HG03521 (cell line): ENCODE measurements at regions not wholly inside any gene's neighbourhood (a gene's known extent, or its start where the extent isn't known, plus 50 kb on each side); places are given as distances from the start of the nearest gene placed in this dataset.
"Not testable (repeated sequence)": the region's sequence is repeated elsewhere in the genome, so short reads cannot be mapped to it uniquely, and the experiment has no call there.

Source experiments
- ATAC-seq: cut with Tn5 transposase; IDR thresholded peaks from one replicate; pipeline ENCODE4 v1.9.1; 2021; ENCODE audit warnings: mild to moderate bottlenecking, moderate library complexity; ENCODE audit not compliant: unreplicated experiment

GRCh38 chr18:38297910-38298309 is 732.3 kb upstream of the CELF4 start:
- no peak for ATAC-seq

GRCh38 chr18:38290229-38290628 is 724.6 kb upstream of the CELF4 start:
- no peak for ATAC-seq

GRCh38 chr18:38284972-38285371 is 719.4 kb upstream of the CELF4 start:
- no peak for ATAC-seq

GRCh38 chr18:38263066-38263465 is 697.5 kb upstream of the CELF4 start:
- ATAC-seq = no peak

- ATAC-seq = no peak
Observed at GRCh38 chr18:38262661-38263060, 697.1 kb upstream of the CELF4 start.

GRCh38 chr18:38257661-38258060 is 692.1 kb upstream of the CELF4 start:
- no peak for ATAC-seq

GRCh38 chr18:38256366-38256765 is 690.8 kb upstream of the CELF4 start:
- no peak for ATAC-seq

- ATAC-seq = no peak
Observed at GRCh38 chr18:38250971-38251370, 685.4 kb upstream of the CELF4 start.

- no peak for ATAC-seq
Observed at GRCh38 chr18:38244480-38244879, 678.9 kb upstream of the CELF4 start.

- no peak for ATAC-seq
Observed at GRCh38 chr18:38243291-38243690, 677.7 kb upstream of the CELF4 start.

GRCh38 chr18:38241736-38242135 is 676.1 kb upstream of the CELF4 start:
- no peak for ATAC-seq

GRCh38 chr18:38241216-38241615 is 675.6 kb upstream of the CELF4 start:
- ATAC-seq = no peak

- no peak for ATAC-seq
Observed at GRCh38 chr18:38239606-38240005, 674.0 kb upstream of the CELF4 start.

GRCh38 chr18:38237796-38238195 is 672.2 kb upstream of the CELF4 start:
- ATAC-seq = no peak

- no peak for ATAC-seq
Observed at GRCh38 chr18:38221476-38222100, 656.0 kb upstream of the CELF4 start.

- ATAC-seq = no peak
Observed at GRCh38 chr18:38198956-38199355, 633.4 kb upstream of the CELF4 start.

- no peak for ATAC-seq
Observed at GRCh38 chr18:38198526-38198925, 632.9 kb upstream of the CELF4 start.

- no peak for ATAC-seq
Observed at GRCh38 chr18:38186491-38186890, 620.9 kb upstream of the CELF4 start.

GRCh38 chr18:38174594-38174993 is 609.0 kb upstream of the CELF4 start:
- no peak for ATAC-seq

- ATAC-seq = no peak
Observed at GRCh38 chr18:38174173-38174572, 608.6 kb upstream of the CELF4 start.

- no peak for ATAC-seq
Observed at GRCh38 chr18:38170845-38171244, 605.2 kb upstream of the CELF4 start.

GRCh38 chr18:38167623-38168022 is 602.0 kb upstream of the CELF4 start:
- ATAC-seq = no peak

- not testable (repeated sequence) for ATAC-seq
Observed at GRCh38 chr18:38153116-38153515, 587.5 kb upstream of the CELF4 start.
